ENCODE measurements at regions not wholly inside any gene's neighbourhood (a gene's known extent, or its start where the extent isn't known, plus 50 kb on each side); places are given as distances from the start of the nearest gene placed in this dataset.

DNA sequence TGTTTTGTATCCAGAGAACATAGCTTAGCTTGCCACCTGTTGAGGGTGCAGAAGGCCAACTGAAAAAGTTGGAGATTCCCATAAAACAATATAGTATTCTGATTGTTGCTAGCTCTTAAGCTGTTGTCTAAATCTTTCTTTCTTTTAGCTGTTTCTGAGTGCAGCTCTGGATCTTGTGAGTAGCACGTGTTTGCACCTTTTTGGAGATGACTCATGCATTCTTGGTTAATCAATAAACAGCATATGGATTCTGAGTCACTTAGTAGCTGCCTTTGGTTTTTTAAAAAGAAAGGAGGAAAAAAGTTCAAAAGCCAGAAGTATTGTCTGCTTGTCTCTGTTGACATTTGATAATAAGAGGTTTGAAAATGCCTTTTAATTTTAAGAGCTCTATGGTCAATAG, 483.0 kb upstream of the FSIP2 start:
- TF ChIP-seq, protein P1, sequence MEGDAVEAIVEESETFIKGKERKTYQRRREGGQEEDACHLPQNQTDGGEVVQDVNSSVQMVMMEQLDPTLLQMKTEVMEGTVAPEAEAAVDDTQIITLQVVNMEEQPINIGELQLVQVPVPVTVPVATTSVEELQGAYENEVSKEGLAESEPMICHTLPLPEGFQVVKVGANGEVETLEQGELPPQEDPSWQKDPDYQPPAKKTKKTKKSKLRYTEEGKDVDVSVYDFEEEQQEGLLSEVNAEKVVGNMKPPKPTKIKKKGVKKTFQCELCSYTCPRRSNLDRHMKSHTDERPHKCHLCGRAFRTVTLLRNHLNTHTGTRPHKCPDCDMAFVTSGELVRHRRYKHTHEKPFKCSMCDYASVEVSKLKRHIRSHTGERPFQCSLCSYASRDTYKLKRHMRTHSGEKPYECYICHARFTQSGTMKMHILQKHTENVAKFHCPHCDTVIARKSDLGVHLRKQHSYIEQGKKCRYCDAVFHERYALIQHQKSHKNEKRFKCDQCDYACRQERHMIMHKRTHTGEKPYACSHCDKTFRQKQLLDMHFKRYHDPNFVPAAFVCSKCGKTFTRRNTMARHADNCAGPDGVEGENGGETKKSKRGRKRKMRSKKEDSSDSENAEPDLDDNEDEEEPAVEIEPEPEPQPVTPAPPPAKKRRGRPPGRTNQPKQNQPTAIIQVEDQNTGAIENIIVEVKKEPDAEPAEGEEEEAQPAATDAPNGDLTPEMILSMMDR (IDR thresholded peaks at IDR 0.05), result no peak
- TF ChIP-seq POLR2A (IDR thresholded peaks at IDR 0.05), result no peak

Measured in stomach (tissue), 4 donors.